ENCODE measurements at regions not wholly inside any gene's neighbourhood (a gene's known extent, or its start where the extent isn't known, plus 50 kb on each side); places are given as distances from the start of the nearest gene placed in this dataset.

- Mint-ChIP-seq H3K36me3 (ENCODE audit: insufficient read depth) (no peaks in the 10 kb centered on the region), H3K4me1 (no peaks in the 10 kb centered on the region), H3K27ac (ENCODE audit: low read depth) (no peak overlapping the region), H3K9me3 (no peaks in the 10 kb centered on the region), H3K4me3 (no peak overlapping the region), H3K27me3 (peaks cover 44% of the 10 kb centered on the region)
- ATAC-seq (replicated peaks; ENCODE audit: extremely low read depth, poor library complexity, severe bottlenecking) (no peak), DNase-seq (ENCODE audit: low spot score in 2 of 2) (no peak)
Observed at GRCh38 chr10:29962166-29962850, 97.1 kb downstream of the JCAD start.

DNA sequence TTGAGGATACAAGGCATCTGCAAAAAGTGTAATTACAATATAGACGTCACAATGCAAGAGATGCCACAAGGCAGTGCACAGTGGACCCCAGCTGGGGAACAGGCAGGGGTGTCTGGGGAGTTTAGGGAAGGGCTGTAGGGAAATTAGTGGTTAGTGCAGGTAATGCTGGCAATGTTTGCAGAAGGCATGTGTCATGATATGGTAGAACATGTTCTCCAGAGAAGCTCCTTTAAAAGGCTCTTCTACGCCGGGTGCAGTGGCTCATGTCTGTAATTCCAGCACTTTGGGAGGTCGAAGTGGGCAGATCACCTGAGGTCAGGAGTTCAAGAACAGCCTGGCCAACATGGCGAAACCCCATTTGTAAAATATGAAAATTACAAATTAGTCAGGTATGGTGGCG is 98.0 kb downstream of the JCAD start:
- no peak overlapping the region for H3K4me3 Mint-ChIP-seq
- no peaks in the 10 kb centered on the region for H3K4me1 Mint-ChIP-seq
- no peak for DNase-seq (ENCODE audit: low spot score in 2 of 2)
- H3K36me3 Mint-ChIP-seq (ENCODE audit: insufficient read depth): no peaks in the 10 kb centered on the region
- no peak overlapping the region for H3K27ac Mint-ChIP-seq (ENCODE audit: low read depth)
- no peaks in the 10 kb centered on the region for H3K9me3 Mint-ChIP-seq
- ATAC-seq (replicated peaks; ENCODE audit: extremely low read depth, poor library complexity, severe bottlenecking): no peak
- H3K27me3 Mint-ChIP-seq: peaks cover 44% of the 10 kb centered on the region

DNA sequence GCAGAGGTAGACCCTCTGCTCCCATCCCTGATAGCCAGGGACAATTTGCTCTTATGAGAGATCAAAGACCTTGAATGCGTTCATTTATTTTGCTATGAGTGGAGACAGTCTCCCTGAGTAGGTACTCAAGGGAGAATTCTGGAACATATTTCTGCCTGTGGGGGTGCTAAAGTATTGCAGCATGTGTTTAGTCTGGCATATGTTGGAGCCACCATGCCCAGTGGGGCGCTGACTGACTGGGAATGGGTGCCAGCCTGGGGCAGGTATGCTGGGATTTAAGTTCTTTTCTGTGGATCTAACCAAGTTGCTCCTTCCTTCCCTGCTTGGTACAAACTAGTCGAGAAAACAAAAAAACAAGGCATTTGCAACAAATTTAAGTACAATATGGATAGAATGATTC is 99.1 kb downstream of the JCAD start:
- no peaks in the 10 kb centered on the region for H3K4me1 Mint-ChIP-seq
- ATAC-seq (replicated peaks; ENCODE audit: extremely low read depth, poor library complexity, severe bottlenecking) (no peak), DNase-seq (ENCODE audit: low spot score in 2 of 2) (no peak)
- H3K9me3 Mint-ChIP-seq: no peaks in the 10 kb centered on the region
- H3K36me3 Mint-ChIP-seq (ENCODE audit: insufficient read depth): no peaks in the 10 kb centered on the region
- no peak overlapping the region for H3K4me3 Mint-ChIP-seq
- H3K27me3 Mint-ChIP-seq: peaks cover 44% of the 10 kb centered on the region
- no peak overlapping the region for H3K27ac Mint-ChIP-seq (ENCODE audit: low read depth)

DNA sequence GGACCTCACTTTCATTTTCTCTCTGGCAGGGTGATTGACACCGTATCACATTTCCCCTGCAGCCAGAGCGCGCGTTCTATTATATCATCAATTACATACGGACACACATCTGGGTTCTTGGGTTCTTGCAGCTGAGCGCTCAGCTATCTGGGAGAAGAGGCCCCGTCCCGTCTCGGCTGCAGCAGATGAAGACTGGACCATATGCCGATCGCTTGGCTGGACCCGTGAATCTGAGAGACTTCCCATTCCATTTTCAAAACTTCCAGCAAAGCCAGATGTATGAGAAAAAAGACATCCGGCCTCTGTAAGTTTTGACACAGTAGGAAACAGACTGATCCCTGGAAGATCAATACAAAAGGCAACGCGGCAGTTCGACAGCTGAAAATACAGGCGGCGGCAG is 99.8 kb downstream of the JCAD start:
- no peak overlapping the region for H3K4me3 Mint-ChIP-seq
- H3K27me3 Mint-ChIP-seq: peaks cover 42% of the 10 kb centered on the region
- H3K4me1 Mint-ChIP-seq: no peaks in the 10 kb centered on the region
- H3K9me3 Mint-ChIP-seq: no peaks in the 10 kb centered on the region
- H3K27ac Mint-ChIP-seq (ENCODE audit: low read depth): no peak overlapping the region
- ATAC-seq (replicated peaks; ENCODE audit: extremely low read depth, poor library complexity, severe bottlenecking) (no peak), DNase-seq (ENCODE audit: low spot score in 2 of 2) (no peak)
- H3K36me3 Mint-ChIP-seq (ENCODE audit: insufficient read depth): no peaks in the 10 kb centered on the region

DNA sequence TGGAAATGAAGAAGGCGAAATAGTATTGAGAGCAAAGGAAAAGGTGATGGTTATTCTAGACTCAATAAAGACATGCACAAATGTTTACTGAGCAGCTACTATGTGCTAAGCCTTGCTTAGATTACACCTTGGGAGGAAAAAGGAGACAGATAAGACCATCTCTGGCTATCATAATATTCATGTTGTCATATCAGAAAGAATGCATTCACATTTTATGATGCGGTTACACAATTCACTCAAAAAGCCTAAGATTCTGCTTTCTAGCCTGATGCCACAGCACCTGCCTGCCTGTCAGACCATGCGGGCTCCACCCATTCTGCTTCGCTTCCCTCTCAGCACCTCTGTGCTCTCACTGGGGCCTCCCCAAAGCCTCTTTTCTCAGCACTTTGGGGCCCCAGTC is 100.9 kb downstream of the JCAD start:
- H3K27me3 Mint-ChIP-seq: peaks cover 34% of the 10 kb centered on the region
- no peaks in the 10 kb centered on the region for H3K4me1 Mint-ChIP-seq
- DNase-seq (ENCODE audit: low spot score in 2 of 2) (no peak), ATAC-seq (replicated peaks; ENCODE audit: extremely low read depth, poor library complexity, severe bottlenecking) (no peak)
- no peaks in the 10 kb centered on the region for H3K36me3 Mint-ChIP-seq (ENCODE audit: insufficient read depth)
- H3K27ac Mint-ChIP-seq (ENCODE audit: low read depth): no peak overlapping the region
- no peaks in the 10 kb centered on the region for H3K9me3 Mint-ChIP-seq
- no peak overlapping the region for H3K4me3 Mint-ChIP-seq

GRCh38 chr10:29957907-29958331 is 101.5 kb downstream of the JCAD start:
- H3K9me3 Mint-ChIP-seq: no peaks in the 10 kb centered on the region
- no peaks in the 10 kb centered on the region for H3K4me1 Mint-ChIP-seq
- H3K27me3 Mint-ChIP-seq: peaks cover 34% of the 10 kb centered on the region
- no peak overlapping the region for H3K4me3 Mint-ChIP-seq
- DNase-seq (ENCODE audit: low spot score in 2 of 2) (no peak), ATAC-seq (replicated peaks; ENCODE audit: extremely low read depth, poor library complexity, severe bottlenecking) (no peak)
- no peak overlapping the region for H3K27ac Mint-ChIP-seq (ENCODE audit: low read depth)
- H3K36me3 Mint-ChIP-seq (ENCODE audit: insufficient read depth): no peaks in the 10 kb centered on the region

DNA sequence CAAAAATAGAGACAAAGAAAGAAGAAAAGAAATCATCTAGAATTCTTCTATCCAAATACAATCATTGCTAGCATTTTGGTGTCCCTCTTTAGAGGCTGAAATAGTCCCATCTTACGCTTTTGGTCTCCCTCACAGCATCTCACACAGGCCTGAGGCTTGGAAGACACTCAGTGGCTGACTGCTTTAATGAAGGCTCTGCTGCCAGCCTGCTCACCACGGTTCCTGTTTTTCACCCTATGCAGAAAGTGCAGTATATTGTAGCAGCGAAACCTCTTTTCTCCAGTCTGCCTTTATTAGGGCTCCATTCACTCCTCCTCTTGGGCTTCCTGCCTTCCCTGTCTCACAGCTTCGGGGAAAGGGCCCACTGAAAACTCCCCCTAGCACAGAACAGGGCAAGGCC is 102.2 kb downstream of the JCAD start:
- Mint-ChIP-seq H3K4me3 (no peak overlapping the region), H3K27ac (ENCODE audit: low read depth) (no peak overlapping the region), H3K9me3 (no peaks in the 10 kb centered on the region), H3K27me3 (peaks cover 40% of the 10 kb centered on the region), H3K36me3 (ENCODE audit: insufficient read depth) (no peaks in the 10 kb centered on the region), H3K4me1 (no peaks in the 10 kb centered on the region)
- DNase-seq (ENCODE audit: low spot score in 2 of 2) (no peak), ATAC-seq (replicated peaks; ENCODE audit: extremely low read depth, poor library complexity, severe bottlenecking) (no peak)

GRCh38 chr10:29956335-29956924 is 103.0 kb downstream of the JCAD start:
- no peak for DNase-seq (ENCODE audit: low spot score in 2 of 2)
- Mint-ChIP-seq H3K27me3 (peaks cover 36% of the 10 kb centered on the region), H3K9me3 (no peaks in the 10 kb centered on the region), H3K36me3 (ENCODE audit: insufficient read depth) (no peaks in the 10 kb centered on the region), H3K4me3 (no peak overlapping the region), H3K4me1 (no peaks in the 10 kb centered on the region), H3K27ac (ENCODE audit: low read depth) (no peak overlapping the region)
- no peak for ATAC-seq (replicated peaks; ENCODE audit: extremely low read depth, poor library complexity, severe bottlenecking)

DNA sequence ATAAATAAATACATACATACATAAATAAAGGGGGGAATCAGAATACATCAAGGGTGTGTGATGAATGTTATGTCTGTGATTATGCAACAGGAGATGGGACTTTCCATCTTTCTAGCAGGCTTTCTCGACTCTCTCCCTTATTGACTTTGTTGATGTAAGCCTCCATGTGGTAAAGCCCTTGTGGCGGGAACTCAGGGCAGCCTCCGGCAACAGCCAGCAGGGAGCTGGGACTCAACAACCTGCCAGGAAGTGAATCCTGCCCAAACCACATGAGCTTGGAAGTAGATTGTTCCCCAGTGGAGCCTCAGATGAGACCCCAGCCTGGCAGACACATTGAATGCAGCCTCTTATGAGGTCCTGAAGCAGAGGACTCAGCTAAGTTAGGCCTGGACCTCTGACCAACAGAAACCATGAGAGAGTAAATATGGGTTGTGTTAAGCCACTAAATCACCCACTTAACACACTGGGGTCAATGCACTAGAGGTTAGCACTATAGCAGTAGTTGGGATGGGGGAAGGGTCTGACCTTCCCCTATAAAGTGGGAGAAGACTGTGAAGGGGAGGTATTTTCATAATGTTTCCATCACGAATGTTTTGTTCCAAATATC is 104.0 kb downstream of the JCAD start:
- H3K4me1 Mint-ChIP-seq: no peaks in the 10 kb centered on the region
- peaks cover 26% of the 10 kb centered on the region for H3K27me3 Mint-ChIP-seq
- ATAC-seq (replicated peaks; ENCODE audit: extremely low read depth, poor library complexity, severe bottlenecking) (no peak), DNase-seq (ENCODE audit: low spot score in 2 of 2) (no peak)
- H3K4me3 Mint-ChIP-seq: no peak overlapping the region
- H3K36me3 Mint-ChIP-seq (ENCODE audit: insufficient read depth): no peaks in the 10 kb centered on the region
- H3K27ac Mint-ChIP-seq (ENCODE audit: low read depth): no peak overlapping the region
- no peaks in the 10 kb centered on the region for H3K9me3 Mint-ChIP-seq

DNA sequence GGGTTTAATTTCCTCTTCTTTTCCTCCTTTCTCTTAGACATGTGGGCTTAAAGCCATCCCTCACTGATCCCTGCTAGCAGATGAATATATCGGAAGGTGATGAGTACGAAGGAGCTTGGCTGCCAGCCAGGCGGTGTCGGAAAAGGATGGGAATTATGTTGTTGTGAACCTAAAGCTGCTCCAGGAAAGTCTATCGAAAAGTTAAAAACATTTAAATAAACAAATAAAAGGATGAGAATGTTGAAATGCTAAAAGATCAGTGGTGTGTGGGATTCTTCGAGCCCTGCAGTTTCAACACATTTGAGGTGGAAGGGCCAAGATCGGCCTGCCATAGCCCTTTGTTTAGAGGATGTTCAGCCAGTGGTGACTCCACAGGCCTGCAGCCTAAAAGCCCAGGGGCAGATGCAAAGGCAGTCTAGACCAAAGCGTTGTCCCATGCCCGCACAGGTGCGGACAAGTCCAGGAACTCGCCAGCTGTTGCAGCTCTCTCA is 107.9 kb downstream of the JCAD start:
- H3K4me1 Mint-ChIP-seq: no peaks in the 10 kb centered on the region
- H3K27ac Mint-ChIP-seq (ENCODE audit: low read depth): no peak overlapping the region
- no peaks in the 10 kb centered on the region for H3K9me3 Mint-ChIP-seq
- no peak overlapping the region for H3K4me3 Mint-ChIP-seq
- H3K36me3 Mint-ChIP-seq (ENCODE audit: insufficient read depth): no peaks in the 10 kb centered on the region
- no peak for DNase-seq (ENCODE audit: low spot score in 2 of 2)
- peaks cover 9% of the 10 kb centered on the region for H3K27me3 Mint-ChIP-seq
- no peak for ATAC-seq (replicated peaks; ENCODE audit: extremely low read depth, poor library complexity, severe bottlenecking)

- H3K36me3 Mint-ChIP-seq (ENCODE audit: insufficient read depth): no peaks in the 10 kb centered on the region
- ATAC-seq (replicated peaks; ENCODE audit: extremely low read depth, poor library complexity, severe bottlenecking) (no peak), DNase-seq (ENCODE audit: low spot score in 2 of 2) (no peak)
- no peak overlapping the region for H3K4me3 Mint-ChIP-seq
- H3K27me3 Mint-ChIP-seq: peaks cover 9% of the 10 kb centered on the region
- no peaks in the 10 kb centered on the region for H3K9me3 Mint-ChIP-seq
- H3K4me1 Mint-ChIP-seq: no peaks in the 10 kb centered on the region
- no peak overlapping the region for H3K27ac Mint-ChIP-seq (ENCODE audit: low read depth)
Observed at GRCh38 chr10:29950391-29950790, 109.0 kb downstream of the JCAD start.

GRCh38 chr10:29949411-29950011 is 109.9 kb downstream of the JCAD start:
- peaks cover 9% of the 10 kb centered on the region for H3K27me3 Mint-ChIP-seq
- no peaks in the 10 kb centered on the region for H3K9me3 Mint-ChIP-seq
- H3K4me1 Mint-ChIP-seq: no peaks in the 10 kb centered on the region
- no peaks in the 10 kb centered on the region for H3K36me3 Mint-ChIP-seq (ENCODE audit: insufficient read depth)
- ATAC-seq (replicated peaks; ENCODE audit: extremely low read depth, poor library complexity, severe bottlenecking) (no peak), DNase-seq (ENCODE audit: low spot score in 2 of 2) (no peak)
- no peak overlapping the region for H3K4me3 Mint-ChIP-seq
- H3K27ac Mint-ChIP-seq (ENCODE audit: low read depth): no peak overlapping the region

DNA sequence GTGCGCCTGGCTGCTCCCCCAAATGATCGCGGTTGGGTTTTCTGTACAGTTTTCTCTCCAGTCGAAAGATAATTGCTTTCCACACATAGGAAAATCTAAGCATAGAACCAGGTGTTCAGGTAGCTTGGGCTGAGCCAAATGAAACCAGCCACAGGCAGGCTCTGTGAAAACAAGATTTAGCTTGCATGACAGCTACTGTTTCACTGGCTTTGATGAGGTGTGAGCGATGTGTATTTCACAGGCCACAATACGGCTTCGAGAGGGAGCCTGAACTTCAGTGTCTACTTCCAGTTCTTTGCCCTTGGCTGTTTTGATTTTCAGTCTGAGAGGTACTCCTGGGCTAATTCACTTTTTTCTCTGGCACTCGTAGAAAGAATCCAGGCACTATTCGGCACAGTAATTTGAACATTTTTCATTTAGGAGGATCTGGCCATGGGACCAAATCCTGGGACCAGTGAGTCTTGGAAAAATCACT is 110.5 kb downstream of the JCAD start:
- H3K4me3 Mint-ChIP-seq: no peak overlapping the region

More for the DNA sequence above, 110.5 kb downstream of the JCAD start:
- no peaks in the 10 kb centered on the region for H3K9me3 Mint-ChIP-seq
- no peaks in the 10 kb centered on the region for H3K36me3 Mint-ChIP-seq (ENCODE audit: insufficient read depth)
- no peak overlapping the region for H3K27ac Mint-ChIP-seq (ENCODE audit: low read depth)
- ATAC-seq (replicated peaks; ENCODE audit: extremely low read depth, poor library complexity, severe bottlenecking) (no peak), DNase-seq (ENCODE audit: low spot score in 2 of 2) (no peak)
- peaks cover 9% of the 10 kb centered on the region for H3K27me3 Mint-ChIP-seq
- H3K4me1 Mint-ChIP-seq: no peaks in the 10 kb centered on the region

All from central memory CD8-positive, alpha-beta T cell (primary cell).